DOHH2 (cell line): ENCODE measurements at regions not wholly inside any gene's neighbourhood (a gene's known extent, or its start where the extent isn't known, plus 50 kb on each side); places are given as distances from the start of the nearest gene placed in this dataset.

ENCODE experiments used
- H3F3A ChIP-seq: fragments of 200-600 bp; sonication (generic), shearing (Covaris generic); 2 replicates; pipeline ENCODE4 v1.6.0; 2016; ENCODE audit warnings: antibody characterized with exemption, mild to moderate bottlenecking; ENCODE audit not compliant: control insufficient read depth, insufficient read depth
- H3K27ac ChIP-seq: fragments of 200-600 bp; sonication (generic); 2 replicates; pipeline ENCODE4 v1.5.1; 2014; ENCODE audit warnings: low read depth, mild to moderate bottlenecking, low read length, moderate library complexity
- H3K27me3 ChIP-seq: fragments of 200-600 bp; sonication (generic); 2 replicates; pipeline ENCODE4 v1.6.1; 2014; ENCODE audit warnings: mild to moderate bottlenecking, low read length, mixed read lengths; ENCODE audit not compliant: control insufficient read depth
- H3K36me3 ChIP-seq: fragments of 200-600 bp; sonication (generic); 2 replicates; pipeline ENCODE4 v1.6.1; 2014; ENCODE audit warnings: mild to moderate bottlenecking, low read length, moderate library complexity, mixed read lengths; ENCODE audit not compliant: control insufficient read depth
- H3K4me1 ChIP-seq: fragments of 200-600 bp; sonication (generic); 2 replicates; pipeline ENCODE4 v1.6.1; 2014; ENCODE audit warnings: mild to moderate bottlenecking, low read length, mixed read lengths; ENCODE audit not compliant: control insufficient read depth
- H3K4me2 ChIP-seq: fragments of 200-600 bp; sonication (generic); 2 replicates; pipeline ENCODE4 v1.6.0; 2014; ENCODE audit warnings: mild to moderate bottlenecking, low read length, moderate library complexity
- H3K4me3 ChIP-seq: fragments of 200-600 bp; sonication (generic); 2 replicates; pipeline ENCODE4 v1.5.1; 2014; ENCODE audit warnings: mild to moderate bottlenecking, low read length, mixed read lengths
- H3K79me2 ChIP-seq: fragments of 200-600 bp; sonication (generic); 2 replicates; pipeline ENCODE4 v1.6.1; 2014; ENCODE audit warnings: mild to moderate bottlenecking, low read length, mixed read lengths; ENCODE audit not compliant: control insufficient read depth
- H3K9me2 ChIP-seq: fragments of 200-600 bp; sonication (generic); replicated peaks from 2 replicates; pipeline ENCODE4 v1.6.1; 2014; ENCODE audit warnings: mild to moderate bottlenecking, low read length, mixed read lengths; ENCODE audit not compliant: control insufficient read depth
- H3K9me3 ChIP-seq: fragments of 200-600 bp; sonication (generic); 2 replicates; pipeline ENCODE4 v1.6.1; 2014; ENCODE audit warnings: antibody characterized with exemption, low read length, mixed read lengths; ENCODE audit not compliant: control insufficient read depth, insufficient read depth
- H4K20me1 ChIP-seq: fragments of 200-600 bp; sonication (generic); 2 replicates; pipeline ENCODE4 v1.6.0; 2014; ENCODE audit warnings: low read depth, mild to moderate bottlenecking, antibody characterized with exemption, low read length, moderate library complexity; ENCODE audit not compliant: control insufficient read depth, insufficient read depth
- EZH2phosphoT487 ChIP-seq: fragments of 200-600 bp; sonication (generic); IDR thresholded peaks from 2 replicates; pipeline ENCODE4 v1.6.1; 2017; ENCODE audit warnings: borderline replicate concordance, mild to moderate bottlenecking, antibody characterized with exemption, low read length, moderate library complexity, mixed read lengths
- TF ChIP-seq, protein P1 (sequence below): fragments of 200-600 bp; sonication (generic); IDR thresholded peaks from one replicate; pipeline ENCODE4 v1.5.1; 2014; ENCODE audit warnings: antibody characterized with exemption, mild to moderate bottlenecking, low read depth, low read length; ENCODE audit not compliant: poor library complexity, severe bottlenecking

DNA sequence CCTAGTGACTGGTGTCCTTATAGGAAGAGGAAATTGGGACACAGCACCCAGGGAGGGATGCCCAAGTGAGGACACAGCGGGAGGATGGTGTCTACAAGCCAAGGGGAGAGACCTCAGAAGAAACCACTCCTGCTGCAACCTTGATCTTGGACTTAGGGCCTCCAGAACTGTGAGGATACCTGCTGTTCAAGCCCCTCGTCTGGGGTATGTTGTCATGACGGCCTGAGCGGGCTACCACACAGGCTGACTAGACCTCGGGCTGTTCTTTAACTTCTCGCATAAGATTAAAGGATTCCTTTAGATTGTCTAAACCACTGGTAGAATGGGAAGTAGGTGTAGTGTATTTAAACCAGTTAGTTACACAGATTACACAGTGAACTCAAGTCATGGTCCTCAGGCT lies 138.3 kb downstream of the ASB1 start:
- H4K20me1 ChIP-seq, result no peaks in the 10 kb centered on the region
- H3F3A ChIP-seq, result no peaks in the 10 kb centered on the region
- no peaks in the 10 kb centered on the region for H3K36me3 ChIP-seq
- no peaks in the 10 kb centered on the region for H3K4me1 ChIP-seq
- H3K27ac ChIP-seq, result no peak overlapping the region
- H3K4me2 ChIP-seq, result no peak overlapping the region
- no peaks in the 10 kb centered on the region for H3K9me2 ChIP-seq
- no peaks in the 10 kb centered on the region for H3K9me3 ChIP-seq
- TF ChIP-seq EZH2phosphoT487, result no peak
- TF ChIP-seq, protein P1, sequence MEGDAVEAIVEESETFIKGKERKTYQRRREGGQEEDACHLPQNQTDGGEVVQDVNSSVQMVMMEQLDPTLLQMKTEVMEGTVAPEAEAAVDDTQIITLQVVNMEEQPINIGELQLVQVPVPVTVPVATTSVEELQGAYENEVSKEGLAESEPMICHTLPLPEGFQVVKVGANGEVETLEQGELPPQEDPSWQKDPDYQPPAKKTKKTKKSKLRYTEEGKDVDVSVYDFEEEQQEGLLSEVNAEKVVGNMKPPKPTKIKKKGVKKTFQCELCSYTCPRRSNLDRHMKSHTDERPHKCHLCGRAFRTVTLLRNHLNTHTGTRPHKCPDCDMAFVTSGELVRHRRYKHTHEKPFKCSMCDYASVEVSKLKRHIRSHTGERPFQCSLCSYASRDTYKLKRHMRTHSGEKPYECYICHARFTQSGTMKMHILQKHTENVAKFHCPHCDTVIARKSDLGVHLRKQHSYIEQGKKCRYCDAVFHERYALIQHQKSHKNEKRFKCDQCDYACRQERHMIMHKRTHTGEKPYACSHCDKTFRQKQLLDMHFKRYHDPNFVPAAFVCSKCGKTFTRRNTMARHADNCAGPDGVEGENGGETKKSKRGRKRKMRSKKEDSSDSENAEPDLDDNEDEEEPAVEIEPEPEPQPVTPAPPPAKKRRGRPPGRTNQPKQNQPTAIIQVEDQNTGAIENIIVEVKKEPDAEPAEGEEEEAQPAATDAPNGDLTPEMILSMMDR, result no peak
- H3K79me2 ChIP-seq, result no peaks in the 10 kb centered on the region
- H3K4me3 ChIP-seq, result no peak overlapping the region
- H3K27me3 ChIP-seq, result no peaks in the 10 kb centered on the region

DNA sequence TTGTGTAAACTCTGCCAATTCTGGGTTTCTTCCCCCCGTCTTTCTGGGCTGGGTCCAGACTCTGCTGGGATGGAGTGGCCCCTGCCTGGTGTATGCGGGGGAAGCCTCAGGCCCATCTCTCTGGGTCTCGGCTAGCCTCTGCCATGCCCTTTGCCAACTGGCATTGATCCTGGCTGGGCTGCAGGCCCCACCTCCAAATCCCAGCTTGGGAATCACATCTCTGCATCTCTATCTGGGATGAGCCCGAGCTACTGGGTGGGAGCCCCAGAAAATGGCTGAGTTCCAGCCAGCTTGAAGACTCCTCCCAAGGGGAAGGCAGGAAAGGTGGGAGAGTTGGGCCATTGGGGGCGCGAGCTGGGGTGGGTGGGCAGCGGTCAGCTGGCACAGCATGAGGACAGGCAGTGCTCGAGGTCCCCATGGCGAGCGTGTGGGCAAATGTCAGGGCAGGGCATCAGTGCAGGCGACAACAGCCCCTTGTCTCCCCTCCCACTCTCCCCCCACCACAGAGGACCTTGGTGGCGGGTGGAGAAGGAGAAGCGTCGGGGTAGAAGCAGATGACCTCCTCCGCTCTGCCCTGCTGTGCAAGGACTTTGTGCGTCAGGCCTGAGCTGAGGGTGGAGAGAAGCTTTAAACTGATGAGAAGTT lies 139.4 kb downstream of the ASB1 start:
- Histone ChIP-seq H3K9me3 (no peaks in the 10 kb centered on the region), H3F3A (no peaks in the 10 kb centered on the region), H3K79me2 (no peaks in the 10 kb centered on the region), H3K27me3 (no peaks in the 10 kb centered on the region), H3K4me2 (no peak overlapping the region), H3K36me3 (no peaks in the 10 kb centered on the region), H3K27ac (no peak overlapping the region), H3K9me2 (no peaks in the 10 kb centered on the region), H3K4me1 (no peaks in the 10 kb centered on the region), H3K4me3 (no peak overlapping the region), H4K20me1 (no peaks in the 10 kb centered on the region)
- no peak for TF ChIP-seq EZH2phosphoT487
- TF ChIP-seq, protein P1, result no peak

DNA sequence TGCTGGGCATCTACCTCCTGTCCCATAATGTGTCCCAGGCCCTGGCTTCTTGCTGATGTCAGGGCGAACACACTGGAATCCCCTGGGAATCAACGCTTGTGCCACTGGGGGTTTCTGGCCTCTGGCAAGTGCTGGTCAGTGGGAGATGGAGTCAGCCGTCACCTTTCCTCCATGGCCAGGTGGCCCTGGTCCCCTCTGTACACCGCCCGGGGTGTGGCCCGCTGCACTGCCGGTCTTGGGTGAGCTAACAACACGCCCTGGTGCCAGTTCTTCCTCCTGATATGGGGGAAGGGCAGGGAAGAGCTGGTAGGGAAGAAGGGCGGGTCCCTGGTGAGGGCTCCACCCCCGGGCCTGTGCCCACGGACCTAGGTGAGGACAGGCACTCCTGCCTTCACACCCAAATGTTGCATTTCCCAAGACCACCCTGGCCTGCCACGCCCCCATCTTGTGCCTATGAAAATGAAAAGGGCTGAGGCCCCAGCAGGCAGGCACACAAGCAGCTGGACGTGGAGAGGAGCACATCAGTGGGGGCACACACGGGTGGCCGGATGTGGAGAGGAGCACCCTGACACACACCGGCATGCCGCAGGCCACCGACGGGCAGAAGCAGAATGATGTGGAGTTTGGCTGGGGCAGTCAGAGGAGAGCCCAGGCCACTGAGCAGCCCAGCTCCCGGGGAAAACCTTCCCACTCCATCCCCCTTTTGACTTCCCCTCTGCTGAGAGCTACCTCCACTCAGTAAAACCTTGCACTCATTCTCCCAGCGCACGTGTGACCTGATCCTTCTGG lies 140.5 kb downstream of the ASB1 start:
- no peak overlapping the region for H3K27ac ChIP-seq
- H3K4me2 ChIP-seq, result no peak overlapping the region
- no peaks in the 10 kb centered on the region for H3K36me3 ChIP-seq
- H3K9me3 ChIP-seq, result no peaks in the 10 kb centered on the region
- TF ChIP-seq EZH2phosphoT487, result no peak
- TF ChIP-seq, protein P1, result no peak
- H3K79me2 ChIP-seq, result no peaks in the 10 kb centered on the region
- H3F3A ChIP-seq, result no peaks in the 10 kb centered on the region
- no peak overlapping the region for H3K4me3 ChIP-seq
- no peaks in the 10 kb centered on the region for H3K27me3 ChIP-seq
- H3K9me2 ChIP-seq, result no peaks in the 10 kb centered on the region
- no peaks in the 10 kb centered on the region for H3K4me1 ChIP-seq
- H4K20me1 ChIP-seq, result no peaks in the 10 kb centered on the region
